GM12878 (cell line): ENCODE measurements at regions not wholly inside any gene's neighbourhood (a gene's known extent, or its start where the extent isn't known, plus 50 kb on each side); places are given as distances from the start of the nearest gene placed in this dataset.

Experiments used
- ATAC-seq: fragments of 200-7000 bp; cut with Tn5 transposase; 3 replicates; pipeline ENCODE4 v1.9.1; 2020; ENCODE audit warnings: mild to moderate bottlenecking, moderate library complexity
- BruUV-seq: library from RNA; stranded (reverse); fragments of 400-500 nt; replicated peaks from 2 replicates; lab custom pipeline; 2021; lab: Mats Ljungman, UMichigan
- CTCF ChIA-PET: fragments of 300-600 bp; sonication (Branson Sonifier 250); formaldehyde crosslinking; extraction: SDS; loops from one replicate; lab custom pipeline; 2021; ENCODE audit warnings: inconsistent platforms; lab: Yijun Ruan, JAX
- POLR2A ChIA-PET: fragments of 350-600 bp; formaldehyde crosslinking; extraction: SDS; loops from one replicate; lab custom pipeline; 2021; ENCODE audit warnings: inconsistent platforms; lab: Charles Lee
- RAD21 ChIA-PET: fragments of 300-600 bp; sonication (Branson Sonifier 250); formaldehyde crosslinking; loops from one replicate; lab custom pipeline; 2023; ENCODE audit warnings: antibody characterized with exemption; ENCODE audit not compliant: unreplicated experiment; lab: Charles Lee
- SMC1A ChIA-PET: fragments of 300-600 bp; sonication (Branson Sonifier 250); formaldehyde crosslinking; loops from one replicate; lab custom pipeline; 2023; ENCODE audit not compliant: unreplicated experiment, uncharacterized antibody; lab: Charles Lee
- DNase-seq: peaks from one replicate; pipeline ENCODE4 v3.0.0-alpha.2; 2011; ENCODE audit warnings: low read depth, low spot score
- FAIRE-seq: peaks from 3 replicates; lab custom pipeline; 2011; peaks lifted over from hg19 to GRCh38; lab: Jason Lieb, UNC
- H2AFZ ChIP-seq: 2 replicates; pipeline ENCODE4 v1.6.0; 2011; ENCODE audit warnings: low read depth, low read length, control low read depth; ENCODE audit not compliant: control insufficient read depth
- H3K27ac ChIP-seq: 2 replicates; pipeline ENCODE4 v1.5.1; 2011; ENCODE audit warnings: control low read depth; ENCODE audit not compliant: control insufficient read depth, insufficient read depth
- H3K27me3 ChIP-seq, 2 experiments: replicated peaks in 1 of 2; 2 replicates each; pipeline versions ENCODE4 v1.6.0 to v1.6.1; 2011; ENCODE audit warnings: low read length in 1 of 2; ENCODE audit not compliant: control insufficient read depth in 2 of 2, insufficient read depth in 2 of 2
- H3K36me3 ChIP-seq, 2 experiments: 2 replicates each; pipeline ENCODE4 v1.5.1; 2011; ENCODE audit warnings: low read length in 1 of 2; ENCODE audit not compliant: control insufficient read depth in 2 of 2, insufficient read depth in 2 of 2
- H3K4me1 ChIP-seq: 2 replicates; pipeline ENCODE4 v1.6.1; 2011; ENCODE audit warnings: mild to moderate bottlenecking, low read length, moderate library complexity, mixed read lengths; ENCODE audit not compliant: control insufficient read depth, insufficient read depth
- H3K4me2 ChIP-seq: 2 replicates; pipeline ENCODE4 v1.6.0; 2011; ENCODE audit warnings: control low read depth; ENCODE audit not compliant: control insufficient read depth, insufficient read depth
- H3K4me3 ChIP-seq: fragments of 200-600 bp; sonication (generic); 2 replicates; pipeline ENCODE4 v1.5.1; 2016
- H3K79me2 ChIP-seq: 2 replicates; pipeline ENCODE4 v1.6.0; 2011; ENCODE audit warnings: low read length; ENCODE audit not compliant: control insufficient read depth, insufficient read depth
- H3K9ac ChIP-seq: 2 replicates; pipeline ENCODE4 v1.8.0; 2011; ENCODE audit warnings: low read length, control low read depth, mixed read lengths; ENCODE audit not compliant: control insufficient read depth, insufficient read depth
- H3K9me3 ChIP-seq: replicated peaks from 3 replicates; pipeline ENCODE4 v1.5.1; 2011; ENCODE audit warnings: mild to moderate bottlenecking, low read length; ENCODE audit not compliant: control insufficient read depth, insufficient read depth
- H4K20me1 ChIP-seq: 2 replicates; pipeline ENCODE4 v1.6.0; 2011; ENCODE audit not compliant: control insufficient read depth, insufficient read depth
- ETV6 ChIP-seq, 2 experiments: fragments of 450-650 bp in 1 of 2; IDR thresholded peaks in 1 of 2; conservative IDR thresholded peaks in 1 of 2; 2 replicates each; pipeline ENCODE4 v1.6.1; 2014; ENCODE audit warnings: antibody characterized with exemption in 1 of 2, borderline replicate concordance in 1 of 2, low read depth in 1 of 2, mild to moderate bottlenecking in 1 of 2, moderate library complexity in 1 of 2
- NFYA ChIP-seq: IDR thresholded peaks from 2 replicates; pipeline ENCODE4 v1.6.1; 2011; ENCODE audit warnings: low read depth, mild to moderate bottlenecking, low read length, improper control_type of control experiment, borderline replicate concordance
- POLR2AphosphoS5 ChIP-seq: IDR thresholded peaks from 2 replicates; pipeline ENCODE4 v1.6.1; 2011; ENCODE audit warnings: mild to moderate bottlenecking, low read length, inconsistent platforms
- WGBS: methylation state at CpG from one replicate; pipeline ENCODE4 v1.1.6; 2016; ENCODE audit warnings: low lambda C conversion rate; ENCODE audit not compliant: insufficient replicate concordance, insufficient coverage; ENCODE audit errors: missing lambda C conversion rate; 5-methylcytosine and 5-hydroxymethylcytosine counted together
- in situ Hi-C: fragments of 300-500 bp; cut with MboI; formaldehyde crosslinking; loops from 9 replicates; pipeline ENCODE4 v1.14.3; 2018; ENCODE audit warnings: mixed read lengths
- intact Hi-C: fragments of 100-400 bp; cut with micrococcal nuclease; formaldehyde crosslinking; loops from one replicate; pipeline ENCODE4 v1.14.2; 2022; ENCODE audit not compliant: unreplicated experiment
- TF ChIP-seq, protein P1 (sequence below): IDR thresholded peaks from 2 replicates; pipeline ENCODE4 v1.6.1; 2012; ENCODE audit warnings: mild to moderate bottlenecking, low read depth, low read length

GRCh38 chr9:87340391-87340790, 157.3 kb upstream of the DAPK1 start (continued):
- TF ChIP-seq, protein P1, sequence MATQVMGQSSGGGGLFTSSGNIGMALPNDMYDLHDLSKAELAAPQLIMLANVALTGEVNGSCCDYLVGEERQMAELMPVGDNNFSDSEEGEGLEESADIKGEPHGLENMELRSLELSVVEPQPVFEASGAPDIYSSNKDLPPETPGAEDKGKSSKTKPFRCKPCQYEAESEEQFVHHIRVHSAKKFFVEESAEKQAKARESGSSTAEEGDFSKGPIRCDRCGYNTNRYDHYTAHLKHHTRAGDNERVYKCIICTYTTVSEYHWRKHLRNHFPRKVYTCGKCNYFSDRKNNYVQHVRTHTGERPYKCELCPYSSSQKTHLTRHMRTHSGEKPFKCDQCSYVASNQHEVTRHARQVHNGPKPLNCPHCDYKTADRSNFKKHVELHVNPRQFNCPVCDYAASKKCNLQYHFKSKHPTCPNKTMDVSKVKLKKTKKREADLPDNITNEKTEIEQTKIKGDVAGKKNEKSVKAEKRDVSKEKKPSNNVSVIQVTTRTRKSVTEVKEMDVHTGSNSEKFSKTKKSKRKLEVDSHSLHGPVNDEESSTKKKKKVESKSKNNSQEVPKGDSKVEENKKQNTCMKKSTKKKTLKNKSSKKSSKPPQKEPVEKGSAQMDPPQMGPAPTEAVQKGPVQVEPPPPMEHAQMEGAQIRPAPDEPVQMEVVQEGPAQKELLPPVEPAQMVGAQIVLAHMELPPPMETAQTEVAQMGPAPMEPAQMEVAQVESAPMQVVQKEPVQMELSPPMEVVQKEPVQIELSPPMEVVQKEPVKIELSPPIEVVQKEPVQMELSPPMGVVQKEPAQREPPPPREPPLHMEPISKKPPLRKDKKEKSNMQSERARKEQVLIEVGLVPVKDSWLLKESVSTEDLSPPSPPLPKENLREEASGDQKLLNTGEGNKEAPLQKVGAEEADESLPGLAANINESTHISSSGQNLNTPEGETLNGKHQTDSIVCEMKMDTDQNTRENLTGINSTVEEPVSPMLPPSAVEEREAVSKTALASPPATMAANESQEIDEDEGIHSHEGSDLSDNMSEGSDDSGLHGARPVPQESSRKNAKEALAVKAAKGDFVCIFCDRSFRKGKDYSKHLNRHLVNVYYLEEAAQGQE = no peak
- TF ChIP-seq NFYA = no peak

DNA sequence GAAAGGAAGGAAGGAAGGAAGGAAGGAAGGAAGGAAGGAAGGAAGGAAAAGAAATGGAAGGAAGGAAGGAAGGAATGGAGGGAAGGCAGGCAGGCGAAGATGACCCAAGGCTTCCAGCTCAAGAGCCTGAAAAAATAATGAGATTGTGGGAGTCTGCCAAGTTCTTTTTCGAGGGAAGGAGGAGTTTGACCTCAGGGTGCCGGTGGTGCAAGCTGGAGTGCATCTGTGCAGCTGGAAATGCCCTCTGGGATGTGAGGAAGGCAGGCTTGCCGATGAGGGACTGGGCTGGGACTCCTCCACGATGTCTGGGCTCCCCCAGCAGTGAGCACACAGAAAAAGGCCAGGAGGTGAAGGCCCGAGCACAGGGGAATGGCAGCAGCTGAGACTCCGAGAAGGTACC, 154.9 kb upstream of the DAPK1 start:
- RAD21 ChIA-PET = interaction anchor here (1.5 kb wide), 3 partner anchors 127 to 321 kb away, joined by 3 to 4 read pairs (median 3); no protein-coding TSS in a partner anchor
- DNase-seq (no peak), FAIRE-seq (no peak), ATAC-seq (0 out of 3 replicates have a peak, but pooled peaks have one; percentile 18)
- 28% methylated on average over 7 of the region's 7 CpGs for WGBS
- H3K27ac ChIP-seq = no peak overlapping the region
- CTCF ChIA-PET = interaction anchor here (1.0 to 2.0 kb wide), 3 partner anchors 22 to 336 kb away, joined by 3 to 7 read pairs (median 3); no protein-coding TSS in a partner anchor
- H3K9ac ChIP-seq = no peak overlapping the region
- H3K27me3 ChIP-seq = no peaks in the 10 kb centered on the region
- in situ Hi-C loops = loop anchor here (5.0 kb wide), 1 partner anchor 320 kb away; no protein-coding TSS in a partner anchor
- POLR2A ChIA-PET = interaction anchor here (0.6 kb wide), 1 partner anchor 369 kb away, joined by 3 read pairs; no protein-coding TSS in a partner anchor
- BruUV-seq = no TSS peak
- H3K4me3 ChIP-seq = no peak overlapping the region
- TF ChIP-seq ETV6 (conservative IDR thresholded peaks at IDR 0.05 in 1 of 2, IDR thresholded peaks at IDR 0.05 in 1 of 2; ENCODE audit: borderline replicate concordance in 1 of 2, low read depth in 1 of 2) (peak in 1 of 2 experiments; percentile 60; a peak in 1 of 4 replicates), POLR2AphosphoS5 (no peak)
- H3K36me3 ChIP-seq = no peaks in the 10 kb centered on the region
- SMC1A ChIA-PET = interaction anchor here (0.6 to 1.4 kb wide), 5 partner anchors 13 to 550 kb away, joined by 3 to 5 read pairs (median 3); partner anchors contain the start of gene DAPK1
- H2AFZ ChIP-seq = no peak overlapping the region
- H3K4me2 ChIP-seq = no peak overlapping the region
- no peaks in the 10 kb centered on the region for H3K79me2 ChIP-seq
- H3K4me1 ChIP-seq = no peaks in the 10 kb centered on the region
- intact Hi-C loops = no loop called here
- no peaks in the 10 kb centered on the region for H4K20me1 ChIP-seq
- H3K9me3 ChIP-seq = no peaks in the 10 kb centered on the region; the same call in 2 of the 3 replicates
